Neural cell (in vitro differentiated cells): ENCODE measurements at regions not wholly inside any gene's neighbourhood (a gene's known extent, or its start where the extent isn't known, plus 50 kb on each side); places are given as distances from the start of the nearest gene placed in this dataset.

Source experiments
- EP300 ChIP-seq: fragments of 450-650 bp; conservative IDR thresholded peaks from 2 replicates; pipeline ENCODE4 v1.6.1; 2014; ENCODE audit warnings: antibody characterized with exemption, mild to moderate bottlenecking, moderate library complexity; ENCODE audit not compliant: poor library complexity, severe bottlenecking
- MXI1 ChIP-seq: fragments of 450-650 bp; conservative IDR thresholded peaks from 2 replicates; pipeline ENCODE4 v1.6.1; 2014; ENCODE audit warnings: antibody characterized with exemption, mild to moderate bottlenecking; ENCODE audit not compliant: poor library complexity, severe bottlenecking
- POLR2AphosphoS5 ChIP-seq: IDR thresholded peaks from 2 replicates; pipeline ENCODE4 v1.6.1; 2012
- TF ChIP-seq, protein P1 (sequence below): fragments of 450-650 bp; IDR thresholded peaks from 2 replicates; pipeline ENCODE4 v1.5.1; 2014; ENCODE audit warnings: antibody characterized with exemption, mild to moderate bottlenecking, moderate library complexity; ENCODE audit not compliant: poor library complexity, severe bottlenecking

- TF ChIP-seq EP300: no peak
- TF ChIP-seq, protein P1, sequence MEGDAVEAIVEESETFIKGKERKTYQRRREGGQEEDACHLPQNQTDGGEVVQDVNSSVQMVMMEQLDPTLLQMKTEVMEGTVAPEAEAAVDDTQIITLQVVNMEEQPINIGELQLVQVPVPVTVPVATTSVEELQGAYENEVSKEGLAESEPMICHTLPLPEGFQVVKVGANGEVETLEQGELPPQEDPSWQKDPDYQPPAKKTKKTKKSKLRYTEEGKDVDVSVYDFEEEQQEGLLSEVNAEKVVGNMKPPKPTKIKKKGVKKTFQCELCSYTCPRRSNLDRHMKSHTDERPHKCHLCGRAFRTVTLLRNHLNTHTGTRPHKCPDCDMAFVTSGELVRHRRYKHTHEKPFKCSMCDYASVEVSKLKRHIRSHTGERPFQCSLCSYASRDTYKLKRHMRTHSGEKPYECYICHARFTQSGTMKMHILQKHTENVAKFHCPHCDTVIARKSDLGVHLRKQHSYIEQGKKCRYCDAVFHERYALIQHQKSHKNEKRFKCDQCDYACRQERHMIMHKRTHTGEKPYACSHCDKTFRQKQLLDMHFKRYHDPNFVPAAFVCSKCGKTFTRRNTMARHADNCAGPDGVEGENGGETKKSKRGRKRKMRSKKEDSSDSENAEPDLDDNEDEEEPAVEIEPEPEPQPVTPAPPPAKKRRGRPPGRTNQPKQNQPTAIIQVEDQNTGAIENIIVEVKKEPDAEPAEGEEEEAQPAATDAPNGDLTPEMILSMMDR: no peak
- no peak for TF ChIP-seq POLR2AphosphoS5
- TF ChIP-seq MXI1: no peak
Observed at GRCh38 chr21:35100349-35100811, 51.3 kb upstream of the RUNX1 start.
